ENCODE measurements at regions not wholly inside any gene's neighbourhood (a gene's known extent, or its start where the extent isn't known, plus 50 kb on each side); places are given as distances from the start of the nearest gene placed in this dataset.

- Histone ChIP-seq H3K27me3 (replicated peaks; ENCODE audit: insufficient read depth, low read depth, low read length, poor library complexity) (no peaks in the 10 kb centered on the region), H3K4me3 (ENCODE audit: low read depth, low read length, poor library complexity, severe bottlenecking) (no peak overlapping the region), H3K36me3 (ENCODE audit: insufficient read depth, low read length, poor library complexity, severe bottlenecking) (no peaks in the 10 kb centered on the region), H3K4me1 (ENCODE audit: insufficient read depth, low read length, poor library complexity, severe bottlenecking) (peaks cover 21% of the 10 kb centered on the region), H3K27ac (ENCODE audit: low read depth, low read length, poor library complexity, severe bottlenecking) (no peak overlapping the region), H3K9me3 (ENCODE audit: low read depth, low read length, poor library complexity, severe bottlenecking) (no peaks in the 10 kb centered on the region)
- intact Hi-C loops (cut with micrococcal nuclease; ENCODE audit: unreplicated experiment) = no loop called here
- BruUV-seq (replicated peaks) = no TSS peak
- ChIA-PET CTCF (interaction anchor here (1.4 kb wide), 1 partner anchor 225 kb away, joined by 9 read pairs; no protein-coding TSS in a partner anchor), POLR2A (ENCODE audit: low non-redundant PET) (interaction anchor here (0.5 kb wide), 1 partner anchor 1567 kb away, joined by 5 read pairs; no protein-coding TSS in a partner anchor)
- no peak for DNase-seq (ENCODE audit: low spot score)
- TF ChIP-seq EZH2 (IDR thresholded peaks at IDR 0.05; ENCODE audit: borderline replicate concordance, low read depth, low read length, poor library complexity, severe bottlenecking) = no peak
- TF ChIP-seq CTCF (conservative IDR thresholded peaks at IDR 0.05; ENCODE audit: low read depth, low read length) = no peak
Measured at GRCh38 chr4:15232366-15233263, 195.2 kb upstream of the C1QTNF7 start.

DNA sequence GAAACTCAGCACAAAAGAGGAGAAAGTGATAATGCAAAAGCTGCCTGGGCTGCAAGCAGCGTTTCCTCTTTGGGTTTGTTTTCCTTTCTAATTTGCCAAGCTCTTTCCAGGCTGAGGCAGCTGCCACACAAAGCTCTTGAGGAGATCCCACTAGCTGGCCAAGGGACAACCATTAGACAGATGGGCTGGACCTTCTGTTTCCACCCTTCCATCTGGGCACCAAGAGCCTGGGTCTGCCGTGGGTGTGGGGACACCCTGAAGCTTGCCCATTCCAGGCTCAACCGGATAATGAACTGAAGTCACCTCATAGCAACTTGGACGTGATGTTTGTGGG lies 194.6 kb upstream of the C1QTNF7 start:
- no peak for DNase-seq (ENCODE audit: low spot score)
- H3K4me3 ChIP-seq (ENCODE audit: low read depth, low read length, poor library complexity, severe bottlenecking) = no peak overlapping the region
- H3K4me1 ChIP-seq (ENCODE audit: insufficient read depth, low read length, poor library complexity, severe bottlenecking) = peaks cover 21% of the 10 kb centered on the region
- H3K27ac ChIP-seq (ENCODE audit: low read depth, low read length, poor library complexity, severe bottlenecking) = no peak overlapping the region
- POLR2A ChIA-PET (ENCODE audit: low non-redundant PET) = interaction anchor here (0.5 kb wide), 1 partner anchor 1568 kb away, joined by 5 read pairs; no protein-coding TSS in a partner anchor
- intact Hi-C loops (cut with micrococcal nuclease; ENCODE audit: unreplicated experiment) = no loop called here
- no TSS peak for BruUV-seq (replicated peaks)
- CTCF ChIA-PET = interaction anchor here (1.4 kb wide), 1 partner anchor 224 kb away, joined by 9 read pairs; no protein-coding TSS in a partner anchor
- no peaks in the 10 kb centered on the region for H3K9me3 ChIP-seq (ENCODE audit: low read depth, low read length, poor library complexity, severe bottlenecking)
- no peaks in the 10 kb centered on the region for H3K36me3 ChIP-seq (ENCODE audit: insufficient read depth, low read length, poor library complexity, severe bottlenecking)
- no peak for TF ChIP-seq EZH2 (IDR thresholded peaks at IDR 0.05; ENCODE audit: borderline replicate concordance, low read depth, low read length, poor library complexity, severe bottlenecking)
- no peak for TF ChIP-seq CTCF (conservative IDR thresholded peaks at IDR 0.05; ENCODE audit: low read depth, low read length)
- H3K27me3 ChIP-seq (replicated peaks; ENCODE audit: insufficient read depth, low read depth, low read length, poor library complexity) = no peaks in the 10 kb centered on the region

GRCh38 chr4:15233626-15234025 lies 194.2 kb upstream of the C1QTNF7 start:
- Histone ChIP-seq H3K4me1 (ENCODE audit: insufficient read depth, low read length, poor library complexity, severe bottlenecking) (peaks cover 21% of the 10 kb centered on the region), H3K9me3 (ENCODE audit: low read depth, low read length, poor library complexity, severe bottlenecking) (no peaks in the 10 kb centered on the region), H3K4me3 (ENCODE audit: low read depth, low read length, poor library complexity, severe bottlenecking) (no peak overlapping the region), H3K36me3 (ENCODE audit: insufficient read depth, low read length, poor library complexity, severe bottlenecking) (no peaks in the 10 kb centered on the region), H3K27me3 (replicated peaks; ENCODE audit: insufficient read depth, low read depth, low read length, poor library complexity) (no peaks in the 10 kb centered on the region), H3K27ac (ENCODE audit: low read depth, low read length, poor library complexity, severe bottlenecking) (no peak overlapping the region)
- DNase-seq (ENCODE audit: low spot score) = no peak
- intact Hi-C loops (cut with micrococcal nuclease; ENCODE audit: unreplicated experiment) = no loop called here
- ChIA-PET CTCF (interaction anchor here (1.4 kb wide), 1 partner anchor 224 kb away, joined by 9 read pairs; no protein-coding TSS in a partner anchor), POLR2A (ENCODE audit: low non-redundant PET) (no interaction called here)
- BruUV-seq (replicated peaks) = no TSS peak
- no peak for TF ChIP-seq EZH2 (IDR thresholded peaks at IDR 0.05; ENCODE audit: borderline replicate concordance, low read depth, low read length, poor library complexity, severe bottlenecking)

All from A673 (cell line).